ENCODE measurements at regions not wholly inside any gene's neighbourhood (a gene's known extent, or its start where the extent isn't known, plus 50 kb on each side); places are given as distances from the start of the nearest gene placed in this dataset.

GRCh38 chr20:2203436-2203835 is 92.4 kb upstream of the TGM3 start:
- Mint-ChIP-seq H3K4me3 (no peak overlapping the region), H3K27me3 (peaks cover 54% of the 10 kb centered on the region), H3K9me3 (no peaks in the 10 kb centered on the region), H3K36me3 (ENCODE audit: low read depth) (no peaks in the 10 kb centered on the region), H3K4me1 (ENCODE audit: low read depth) (peaks cover 10% of the 10 kb centered on the region), H3K27ac (no peak overlapping the region)
- intact Hi-C loops (cut with micrococcal nuclease) = no loop called here

GRCh38 chr20:2204021-2204420 is 91.8 kb upstream of the TGM3 start:
- Mint-ChIP-seq H3K27me3 (peaks cover 53% of the 10 kb centered on the region), H3K9me3 (no peaks in the 10 kb centered on the region), H3K4me3 (no peak overlapping the region), H3K27ac (no peak overlapping the region), H3K4me1 (ENCODE audit: low read depth) (peaks cover 10% of the 10 kb centered on the region), H3K36me3 (ENCODE audit: low read depth) (no peaks in the 10 kb centered on the region)
- intact Hi-C loops (cut with micrococcal nuclease) = no loop called here

- peak overlapping the region; percentile 72 for H3K27ac Mint-ChIP-seq
Measured at GRCh38 chr20:2206957-2207769, 88.6 kb upstream of the TGM3 start.

GRCh38 chr20:2207770-2208097 is 88.1 kb upstream of the TGM3 start:
- H3K27ac Mint-ChIP-seq = peak overlapping the region; percentile 72
- peak overlapping the region; percentile 79 for H3K4me3 Mint-ChIP-seq
- H3K4me1 Mint-ChIP-seq (ENCODE audit: low read depth) = peaks cover 31% of the 10 kb centered on the region
- no peaks in the 10 kb centered on the region for H3K36me3 Mint-ChIP-seq (ENCODE audit: low read depth)
- peaks cover 40% of the 10 kb centered on the region for H3K27me3 Mint-ChIP-seq
- intact Hi-C loops (cut with micrococcal nuclease) = loop anchor here (1.0 to 2.0 kb wide), 2 partner anchors 140 to 245 kb away; no protein-coding TSS in a partner anchor
- H3K9me3 Mint-ChIP-seq = no peaks in the 10 kb centered on the region

More at GRCh38 chr20:2206957-2207769, 88.6 kb upstream of the TGM3 start:
- H3K4me1 Mint-ChIP-seq (ENCODE audit: low read depth) = peaks cover 26% of the 10 kb centered on the region
- H3K36me3 Mint-ChIP-seq (ENCODE audit: low read depth) = no peaks in the 10 kb centered on the region
- peaks cover 43% of the 10 kb centered on the region for H3K27me3 Mint-ChIP-seq
- peak overlapping the region; percentile 79 for H3K4me3 Mint-ChIP-seq
- intact Hi-C loops (cut with micrococcal nuclease) = loop anchor here (1.0 to 2.0 kb wide), 2 partner anchors 140 to 246 kb away; no protein-coding TSS in a partner anchor
- H3K9me3 Mint-ChIP-seq = no peaks in the 10 kb centered on the region

- H3K4me3 Mint-ChIP-seq = no peak overlapping the region
- H3K27me3 Mint-ChIP-seq = peaks cover 34% of the 10 kb centered on the region
- H3K4me1 Mint-ChIP-seq (ENCODE audit: low read depth) = peaks cover 37% of the 10 kb centered on the region
- intact Hi-C loops (cut with micrococcal nuclease) = no loop called here
- H3K9me3 Mint-ChIP-seq = no peaks in the 10 kb centered on the region
- no peak overlapping the region for H3K27ac Mint-ChIP-seq
- H3K36me3 Mint-ChIP-seq (ENCODE audit: low read depth) = no peaks in the 10 kb centered on the region
Measured at GRCh38 chr20:2208897-2209296, 86.9 kb upstream of the TGM3 start.

- Mint-ChIP-seq H3K9me3 (no peaks in the 10 kb centered on the region), H3K27me3 (peaks cover 14% of the 10 kb centered on the region), H3K4me1 (ENCODE audit: low read depth) (peaks cover 41% of the 10 kb centered on the region), H3K27ac (peak overlapping the region; percentile 71), H3K4me3 (no peak overlapping the region), H3K36me3 (ENCODE audit: low read depth) (no peaks in the 10 kb centered on the region)
- intact Hi-C loops (cut with micrococcal nuclease) = no loop called here
Measured at GRCh38 chr20:2210646-2211552, 84.9 kb upstream of the TGM3 start.

GRCh38 chr20:2212456-2213015 is 83.3 kb upstream of the TGM3 start:
- Mint-ChIP-seq H3K27me3 (peaks cover 2% of the 10 kb centered on the region), H3K4me1 (ENCODE audit: low read depth) (peaks cover 46% of the 10 kb centered on the region), H3K36me3 (ENCODE audit: low read depth) (no peaks in the 10 kb centered on the region), H3K4me3 (no peak overlapping the region), H3K9me3 (no peaks in the 10 kb centered on the region), H3K27ac (no peak overlapping the region)
- intact Hi-C loops (cut with micrococcal nuclease) = no loop called here

GRCh38 chr20:2213401-2213800 is 82.4 kb upstream of the TGM3 start:
- Mint-ChIP-seq H3K4me3 (no peak overlapping the region), H3K4me1 (ENCODE audit: low read depth) (peaks cover 53% of the 10 kb centered on the region), H3K27ac (peak overlapping the region; percentile 28), H3K36me3 (ENCODE audit: low read depth) (no peaks in the 10 kb centered on the region), H3K9me3 (no peaks in the 10 kb centered on the region), H3K27me3 (peaks cover 1% of the 10 kb centered on the region)
- intact Hi-C loops (cut with micrococcal nuclease) = no loop called here

GRCh38 chr20:2217857-2218539 is 77.8 kb upstream of the TGM3 start:
- no peaks in the 10 kb centered on the region for H3K27me3 Mint-ChIP-seq
- no peak overlapping the region for H3K4me3 Mint-ChIP-seq
- intact Hi-C loops (cut with micrococcal nuclease) = loop anchor here (2.0 kb wide), 1 partner anchor 83 kb away; no protein-coding TSS in a partner anchor
- peaks cover 17% of the 10 kb centered on the region for H3K9me3 Mint-ChIP-seq
- peaks cover 51% of the 10 kb centered on the region for H3K4me1 Mint-ChIP-seq (ENCODE audit: low read depth)
- H3K36me3 Mint-ChIP-seq (ENCODE audit: low read depth) = peaks cover 10% of the 10 kb centered on the region
- peak overlapping the region; percentile 16 for H3K27ac Mint-ChIP-seq

- peaks cover 17% of the 10 kb centered on the region for H3K9me3 Mint-ChIP-seq
- intact Hi-C loops (cut with micrococcal nuclease) = loop anchor here (2.0 kb wide), 1 partner anchor 81 kb away; no protein-coding TSS in a partner anchor
- no peak overlapping the region for H3K27ac Mint-ChIP-seq
- no peak overlapping the region for H3K4me3 Mint-ChIP-seq
- H3K4me1 Mint-ChIP-seq (ENCODE audit: low read depth) = peaks cover 48% of the 10 kb centered on the region
- H3K36me3 Mint-ChIP-seq (ENCODE audit: low read depth) = peaks cover 10% of the 10 kb centered on the region
- H3K27me3 Mint-ChIP-seq = no peaks in the 10 kb centered on the region
Measured at GRCh38 chr20:2219481-2220006, 76.3 kb upstream of the TGM3 start.

- intact Hi-C loops (cut with micrococcal nuclease) = no loop called here
- peaks cover 17% of the 10 kb centered on the region for H3K9me3 Mint-ChIP-seq
- peaks cover 10% of the 10 kb centered on the region for H3K36me3 Mint-ChIP-seq (ENCODE audit: low read depth)
- H3K4me3 Mint-ChIP-seq = no peak overlapping the region
- no peaks in the 10 kb centered on the region for H3K27me3 Mint-ChIP-seq
- H3K4me1 Mint-ChIP-seq (ENCODE audit: low read depth) = peaks cover 48% of the 10 kb centered on the region
- H3K27ac Mint-ChIP-seq = no peak overlapping the region
Measured at GRCh38 chr20:2220298-2220697, 75.5 kb upstream of the TGM3 start.

- no peak overlapping the region for H3K27ac Mint-ChIP-seq
- peaks cover 35% of the 10 kb centered on the region for H3K4me1 Mint-ChIP-seq (ENCODE audit: low read depth)
- H3K9me3 Mint-ChIP-seq = peaks cover 17% of the 10 kb centered on the region
- intact Hi-C loops (cut with micrococcal nuclease) = no loop called here
- H3K4me3 Mint-ChIP-seq = no peak overlapping the region
- peaks cover 10% of the 10 kb centered on the region for H3K36me3 Mint-ChIP-seq (ENCODE audit: low read depth)
- H3K27me3 Mint-ChIP-seq = no peaks in the 10 kb centered on the region
Measured at GRCh38 chr20:2221921-2222320, 73.9 kb upstream of the TGM3 start.
